ENCODE measurements at regions not wholly inside any gene's neighbourhood (a gene's known extent, or its start where the extent isn't known, plus 50 kb on each side); places are given as distances from the start of the nearest gene placed in this dataset.

GRCh38 chr3:16658004-16658924 lies 53.0 kb upstream of the DAZL start:
- TF ChIP-seq GATA3 (IDR thresholded peaks at IDR 0.05; ENCODE audit: low read depth, low read length) (no peak), GATA2 (IDR thresholded peaks at IDR 0.05; ENCODE audit: low read depth, low read length) (no peak)

GRCh38 chr3:16658925-16659793 lies 53.9 kb upstream of the DAZL start:
- TF ChIP-seq GATA2 (IDR thresholded peaks at IDR 0.05; ENCODE audit: low read depth, low read length) (no peak), GATA3 (IDR thresholded peaks at IDR 0.05; ENCODE audit: low read depth, low read length) (no peak)

- no peak for TF ChIP-seq GATA3 (IDR thresholded peaks at IDR 0.05; ENCODE audit: low read depth, low read length)
These were observed 58.9 kb upstream of the DAZL start for GRCh38 chr3:16663854-16664712.

GRCh38 chr3:16665282-16665741 lies 60.1 kb upstream of the DAZL start:
- TF ChIP-seq GATA3 (IDR thresholded peaks at IDR 0.05; ENCODE audit: low read depth, low read length): no peak
- no peak for TF ChIP-seq GATA2 (IDR thresholded peaks at IDR 0.05; ENCODE audit: low read depth, low read length)

- TF ChIP-seq GATA3 (IDR thresholded peaks at IDR 0.05; ENCODE audit: low read depth, low read length) (no peak), GATA2 (IDR thresholded peaks at IDR 0.05; ENCODE audit: low read depth, low read length) (no peak)
These were observed 61.0 kb upstream of the DAZL start for GRCh38 chr3:16666206-16666605.

- no peak for TF ChIP-seq GATA3 (IDR thresholded peaks at IDR 0.05; ENCODE audit: low read depth, low read length)
- TF ChIP-seq GATA2 (IDR thresholded peaks at IDR 0.05; ENCODE audit: low read depth, low read length): no peak
These were observed 62.4 kb upstream of the DAZL start for GRCh38 chr3:16667633-16668032.

- TF ChIP-seq GATA2 (IDR thresholded peaks at IDR 0.05; ENCODE audit: low read depth, low read length) (no peak), GATA3 (IDR thresholded peaks at IDR 0.05; ENCODE audit: low read depth, low read length) (no peak)
These were observed 63.7 kb upstream of the DAZL start for GRCh38 chr3:16668776-16669545.

GRCh38 chr3:16670191-16670590 lies 65.0 kb upstream of the DAZL start:
- TF ChIP-seq GATA3 (IDR thresholded peaks at IDR 0.05; ENCODE audit: low read depth, low read length) (no peak), GATA2 (IDR thresholded peaks at IDR 0.05; ENCODE audit: low read depth, low read length) (no peak)

- TF ChIP-seq GATA2 (IDR thresholded peaks at IDR 0.05; ENCODE audit: low read depth, low read length) (no peak), GATA3 (IDR thresholded peaks at IDR 0.05; ENCODE audit: low read depth, low read length) (no peak)
These were observed 66.5 kb upstream of the DAZL start for GRCh38 chr3:16671690-16672089.

GRCh38 chr3:16673530-16673929 lies 68.3 kb upstream of the DAZL start:
- TF ChIP-seq GATA2 (IDR thresholded peaks at IDR 0.05; ENCODE audit: low read depth, low read length): no peak

- TF ChIP-seq GATA3 (IDR thresholded peaks at IDR 0.05; ENCODE audit: low read depth, low read length) (no peak), GATA2 (IDR thresholded peaks at IDR 0.05; ENCODE audit: low read depth, low read length) (no peak)
These were observed 70.6 kb upstream of the DAZL start for GRCh38 chr3:16675805-16676204.

GRCh38 chr3:16686679-16687078 lies 81.5 kb upstream of the DAZL start:
- TF ChIP-seq GATA2 (IDR thresholded peaks at IDR 0.05; ENCODE audit: low read depth, low read length): no peak
- no peak for TF ChIP-seq GATA3 (IDR thresholded peaks at IDR 0.05; ENCODE audit: low read depth, low read length)

- TF ChIP-seq GATA2 (IDR thresholded peaks at IDR 0.05; ENCODE audit: low read depth, low read length): no peak
- TF ChIP-seq GATA3 (IDR thresholded peaks at IDR 0.05; ENCODE audit: low read depth, low read length): no peak
These were observed 82.0 kb upstream of the DAZL start for GRCh38 chr3:16687221-16687620.
